Endothelial cell (in vitro differentiated cells): ENCODE measurements at regions not wholly inside any gene's neighbourhood (a gene's known extent, or its start where the extent isn't known, plus 50 kb on each side); places are given as distances from the start of the nearest gene placed in this dataset.

Experiments
- DNase-seq: peaks from one replicate; pipeline ENCODE4 v3.0.0; 2021; ENCODE audit warnings: low spot score
- H3K27ac Mint-ChIP-seq: one replicate; pipeline ENCODE4 v1.8.0; 2021; ENCODE audit warnings: mixed read lengths, inconsistent platforms; ENCODE audit not compliant: unreplicated experiment
- H3K27me3 Mint-ChIP-seq: one replicate; pipeline ENCODE4 v1.8.0; 2021; ENCODE audit warnings: mild to moderate bottlenecking, moderate library complexity, mixed read lengths, inconsistent platforms; ENCODE audit not compliant: unreplicated experiment
- H3K36me3 Mint-ChIP-seq: one replicate; pipeline ENCODE4 v1.8.0; 2021; ENCODE audit warnings: mild to moderate bottlenecking, low read depth, mixed read lengths, inconsistent platforms; ENCODE audit not compliant: unreplicated experiment
- H3K4me1 Mint-ChIP-seq: one replicate; pipeline ENCODE4 v1.8.0; 2021; ENCODE audit warnings: mild to moderate bottlenecking, mixed read lengths, inconsistent platforms; ENCODE audit not compliant: unreplicated experiment
- H3K4me3 Mint-ChIP-seq: one replicate; pipeline ENCODE4 v1.8.0; 2021; ENCODE audit warnings: mild to moderate bottlenecking, mixed read lengths, inconsistent platforms; ENCODE audit not compliant: unreplicated experiment
- H3K9me3 Mint-ChIP-seq: one replicate; pipeline ENCODE4 v1.8.0; 2021; ENCODE audit warnings: mixed read lengths, inconsistent platforms; ENCODE audit not compliant: unreplicated experiment
- CTCF ChIP-seq: fragments of 200-600 bp; sonication (generic); IDR thresholded peaks from one replicate; pipeline ENCODE4 v1.5.0; 2021; ENCODE audit warnings: antibody characterized with exemption; ENCODE audit not compliant: unreplicated experiment

- Mint-ChIP-seq H3K9me3 (no peaks in the 10 kb centered on the region), H3K27ac (no peak overlapping the region), H3K4me1 (peaks cover 3% of the 10 kb centered on the region), H3K36me3 (no peaks in the 10 kb centered on the region), H3K4me3 (no peak overlapping the region), H3K27me3 (no peaks in the 10 kb centered on the region)
- no peak for DNase-seq
- TF ChIP-seq CTCF = no peak
Observed at GRCh38 chr12:105428793-105429395, 98.4 kb downstream of the C12orf75 start.

- H3K4me1 Mint-ChIP-seq = peaks cover 3% of the 10 kb centered on the region
- no peak overlapping the region for H3K27ac Mint-ChIP-seq
- no peaks in the 10 kb centered on the region for H3K36me3 Mint-ChIP-seq
- no peaks in the 10 kb centered on the region for H3K27me3 Mint-ChIP-seq
- H3K9me3 Mint-ChIP-seq = no peaks in the 10 kb centered on the region
- DNase-seq = no peak
- no peak overlapping the region for H3K4me3 Mint-ChIP-seq
- TF ChIP-seq CTCF = no peak
Observed at GRCh38 chr12:105429511-105429910, 99.0 kb downstream of the C12orf75 start.

GRCh38 chr12:105431537-105432100 lies 101.1 kb downstream of the C12orf75 start:
- DNase-seq = no peak
- Mint-ChIP-seq H3K27ac (no peak overlapping the region), H3K36me3 (no peaks in the 10 kb centered on the region), H3K4me1 (peaks cover 4% of the 10 kb centered on the region), H3K4me3 (no peak overlapping the region), H3K9me3 (no peaks in the 10 kb centered on the region), H3K27me3 (no peaks in the 10 kb centered on the region)
- TF ChIP-seq CTCF = no peak

GRCh38 chr12:105433804-105434203 lies 103.3 kb downstream of the C12orf75 start:
- Mint-ChIP-seq H3K27ac (no peak overlapping the region), H3K4me3 (no peak overlapping the region), H3K9me3 (no peaks in the 10 kb centered on the region), H3K4me1 (peaks cover 4% of the 10 kb centered on the region), H3K36me3 (no peaks in the 10 kb centered on the region), H3K27me3 (no peaks in the 10 kb centered on the region)
- no peak for DNase-seq
- TF ChIP-seq CTCF = no peak

- H3K9me3 Mint-ChIP-seq = no peaks in the 10 kb centered on the region
- H3K27me3 Mint-ChIP-seq = peaks cover 4% of the 10 kb centered on the region
- H3K27ac Mint-ChIP-seq = no peak overlapping the region
- no peak for TF ChIP-seq CTCF
- no peak for DNase-seq
- H3K4me1 Mint-ChIP-seq = peaks cover 2% of the 10 kb centered on the region
- no peak overlapping the region for H3K4me3 Mint-ChIP-seq
- peaks cover 11% of the 10 kb centered on the region for H3K36me3 Mint-ChIP-seq
Observed at GRCh38 chr12:105436636-105437035, 106.1 kb downstream of the C12orf75 start.
